ENCODE measurements at regions not wholly inside any gene's neighbourhood (a gene's known extent, or its start where the extent isn't known, plus 50 kb on each side); places are given as distances from the start of the nearest gene placed in this dataset.

- Histone ChIP-seq H3K9me2 (ENCODE audit: insufficient read depth) (no peaks in the 10 kb centered on the region), H3K4me3 (no peak overlapping the region), H3K27ac (ENCODE audit: low read depth) (no peak overlapping the region), H3K4me1 (ENCODE audit: insufficient read depth) (no peaks in the 10 kb centered on the region), H3K36me3 (ENCODE audit: insufficient read depth) (no peaks in the 10 kb centered on the region), H3K27me3 (ENCODE audit: insufficient read depth) (no peaks in the 10 kb centered on the region), H3K79me2 (replicated peaks; ENCODE audit: insufficient read depth) (no peaks in the 10 kb centered on the region), H4K20me1 (replicated peaks; ENCODE audit: insufficient read depth) (no peaks in the 10 kb centered on the region), H3F3A (replicated peaks; ENCODE audit: low read depth) (no peaks in the 10 kb centered on the region), H2AFZ (no peak overlapping the region), H3K4me2 (no peak overlapping the region)
- Mint-ChIP-seq H3K36me3 (ENCODE audit: low read depth) (peaks cover 3% of the 10 kb centered on the region; the same call in 1 of the 3 replicates), H3K27ac (no peak overlapping the region), H3K4me1 (no peaks in the 10 kb centered on the region), H3K4me3 (no peak overlapping the region), H3K9me3 (peaks cover 13% of the 10 kb centered on the region), H3K27me3 (ENCODE audit: insufficient read depth, low read depth, poor library complexity) (no peaks in the 10 kb centered on the region)
- peak; percentile 11 for DNase-seq (ENCODE audit: low spot score)
- no peak for ATAC-seq
- TF ChIP-seq EZH2phosphoT487 (IDR thresholded peaks at IDR 0.05; ENCODE audit: unreplicated experiment) (no peak), CREB1 (CRISPR knock-in tag; IDR thresholded peaks at IDR 0.05; ENCODE audit: low read depth) (no peak), ZNF331 (CRISPR knock-in tag; IDR thresholded peaks at IDR 0.05; ENCODE audit: low read depth) (no peak), NANOG (IDR thresholded peaks at IDR 0.05; ENCODE audit: borderline replicate concordance) (no peak), CTCF (conservative IDR thresholded peaks at IDR 0.05; ENCODE audit: low read depth in 2 of 2) (no peak), POLR2AphosphoS5 (IDR thresholded peaks at IDR 0.05; ENCODE audit: low read depth) (no peak), REST (IDR thresholded peaks at IDR 0.05; ENCODE audit: unreplicated experiment) (no peak), JUNB (IDR thresholded peaks at IDR 0.05; ENCODE audit: unreplicated experiment) (no peak), EZH2 (IDR thresholded peaks at IDR 0.05; ENCODE audit: low read depth, unreplicated experiment) (no peak), STAT1 (IDR thresholded peaks at IDR 0.05; ENCODE audit: unreplicated experiment) (no peak), ZNF114 (CRISPR knock-in tag; IDR thresholded peaks at IDR 0.05) (no peak)
- TF ChIP-seq, protein P1, sequence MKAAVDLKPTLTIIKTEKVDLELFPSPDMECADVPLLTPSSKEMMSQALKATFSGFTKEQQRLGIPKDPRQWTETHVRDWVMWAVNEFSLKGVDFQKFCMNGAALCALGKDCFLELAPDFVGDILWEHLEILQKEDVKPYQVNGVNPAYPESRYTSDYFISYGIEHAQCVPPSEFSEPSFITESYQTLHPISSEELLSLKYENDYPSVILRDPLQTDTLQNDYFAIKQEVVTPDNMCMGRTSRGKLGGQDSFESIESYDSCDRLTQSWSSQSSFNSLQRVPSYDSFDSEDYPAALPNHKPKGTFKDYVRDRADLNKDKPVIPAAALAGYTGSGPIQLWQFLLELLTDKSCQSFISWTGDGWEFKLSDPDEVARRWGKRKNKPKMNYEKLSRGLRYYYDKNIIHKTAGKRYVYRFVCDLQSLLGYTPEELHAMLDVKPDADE (IDR thresholded peaks at IDR 0.05) = no peak
- TF ChIP-seq, protein P2, sequence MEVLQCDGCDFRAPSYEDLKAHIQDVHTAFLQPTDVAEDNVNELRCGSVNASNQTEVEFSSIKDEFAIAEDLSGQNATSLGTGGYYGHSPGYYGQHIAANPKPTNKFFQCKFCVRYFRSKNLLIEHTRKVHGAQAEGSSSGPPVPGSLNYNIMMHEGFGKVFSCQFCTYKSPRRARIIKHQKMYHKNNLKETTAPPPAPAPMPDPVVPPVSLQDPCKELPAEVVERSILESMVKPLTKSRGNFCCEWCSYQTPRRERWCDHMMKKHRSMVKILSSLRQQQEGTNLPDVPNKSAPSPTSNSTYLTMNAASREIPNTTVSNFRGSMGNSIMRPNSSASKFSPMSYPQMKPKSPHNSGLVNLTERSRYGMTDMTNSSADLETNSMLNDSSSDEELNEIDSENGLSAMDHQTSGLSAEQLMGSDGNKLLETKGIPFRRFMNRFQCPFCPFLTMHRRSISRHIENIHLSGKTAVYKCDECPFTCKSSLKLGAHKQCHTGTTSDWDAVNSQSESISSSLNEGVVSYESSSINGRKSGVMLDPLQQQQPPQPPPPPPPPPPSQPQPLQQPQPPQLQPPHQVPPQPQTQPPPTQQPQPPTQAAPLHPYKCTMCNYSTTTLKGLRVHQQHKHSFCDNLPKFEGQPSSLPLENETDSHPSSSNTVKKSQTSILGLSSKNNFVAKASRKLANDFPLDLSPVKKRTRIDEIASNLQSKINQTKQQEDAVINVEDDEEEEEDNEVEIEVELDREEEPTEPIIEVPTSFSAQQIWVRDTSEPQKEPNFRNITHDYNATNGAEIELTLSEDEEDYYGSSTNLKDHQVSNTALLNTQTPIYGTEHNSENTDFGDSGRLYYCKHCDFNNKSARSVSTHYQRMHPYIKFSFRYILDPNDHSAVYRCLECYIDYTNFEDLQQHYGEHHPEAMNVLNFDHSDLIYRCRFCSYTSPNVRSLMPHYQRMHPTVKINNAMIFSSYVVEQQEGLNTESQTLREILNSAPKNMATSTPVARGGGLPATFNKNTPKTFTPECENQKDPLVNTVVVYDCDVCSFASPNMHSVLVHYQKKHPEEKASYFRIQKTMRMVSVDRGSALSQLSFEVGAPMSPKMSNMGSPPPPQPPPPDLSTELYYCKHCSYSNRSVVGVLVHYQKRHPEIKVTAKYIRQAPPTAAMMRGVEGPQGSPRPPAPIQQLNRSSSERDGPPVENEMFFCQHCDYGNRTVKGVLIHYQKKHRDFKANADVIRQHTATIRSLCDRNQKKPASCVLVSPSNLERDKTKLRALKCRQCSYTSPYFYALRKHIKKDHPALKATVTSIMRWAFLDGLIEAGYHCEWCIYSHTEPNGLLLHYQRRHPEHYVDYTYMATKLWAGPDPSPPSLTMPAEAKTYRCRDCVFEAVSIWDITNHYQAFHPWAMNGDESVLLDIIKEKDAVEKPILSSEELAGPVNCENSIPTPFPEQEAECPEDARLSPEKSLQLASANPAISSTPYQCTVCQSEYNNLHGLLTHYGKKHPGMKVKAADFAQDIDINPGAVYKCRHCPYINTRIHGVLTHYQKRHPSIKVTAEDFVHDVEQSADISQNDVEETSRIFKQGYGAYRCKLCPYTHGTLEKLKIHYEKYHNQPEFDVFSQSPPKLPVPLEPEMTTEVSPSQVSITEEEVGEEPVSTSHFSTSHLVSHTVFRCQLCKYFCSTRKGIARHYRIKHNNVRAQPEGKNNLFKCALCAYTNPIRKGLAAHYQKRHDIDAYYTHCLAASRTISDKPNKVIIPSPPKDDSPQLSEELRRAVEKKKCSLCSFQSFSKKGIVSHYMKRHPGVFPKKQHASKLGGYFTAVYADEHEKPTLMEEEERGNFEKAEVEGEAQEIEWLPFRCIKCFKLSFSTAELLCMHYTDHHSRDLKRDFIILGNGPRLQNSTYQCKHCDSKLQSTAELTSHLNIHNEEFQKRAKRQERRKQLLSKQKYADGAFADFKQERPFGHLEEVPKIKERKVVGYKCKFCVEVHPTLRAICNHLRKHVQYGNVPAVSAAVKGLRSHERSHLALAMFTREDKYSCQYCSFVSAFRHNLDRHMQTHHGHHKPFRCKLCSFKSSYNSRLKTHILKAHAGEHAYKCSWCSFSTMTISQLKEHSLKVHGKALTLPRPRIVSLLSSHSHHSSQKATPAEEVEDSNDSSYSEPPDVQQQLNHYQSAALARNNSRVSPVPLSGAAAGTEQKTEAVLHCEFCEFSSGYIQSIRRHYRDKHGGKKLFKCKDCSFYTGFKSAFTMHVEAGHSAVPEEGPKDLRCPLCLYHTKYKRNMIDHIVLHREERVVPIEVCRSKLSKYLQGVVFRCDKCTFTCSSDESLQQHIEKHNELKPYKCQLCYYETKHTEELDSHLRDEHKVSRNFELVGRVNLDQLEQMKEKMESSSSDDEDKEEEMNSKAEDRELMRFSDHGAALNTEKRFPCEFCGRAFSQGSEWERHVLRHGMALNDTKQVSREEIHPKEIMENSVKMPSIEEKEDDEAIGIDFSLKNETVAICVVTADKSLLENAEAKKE (CRISPR knock-in tag; IDR thresholded peaks at IDR 0.05) = no peak
Observed at GRCh38 chr16:73781297-73781696, 515.3 kb upstream of the PSMD7 start.
